Glomerular visceral epithelial cell (primary cell): ENCODE measurements at regions not wholly inside any gene's neighbourhood (a gene's known extent, or its start where the extent isn't known, plus 50 kb on each side); places are given as distances from the start of the nearest gene placed in this dataset.
"Not testable (repeated sequence)": the region's sequence is repeated elsewhere in the genome, so short reads cannot be mapped to it uniquely, and the experiment has no call there.

Experiments used
- DNase-seq: peaks from one replicate; pipeline ENCODE4 v3.0.0-alpha.2; 2016; ENCODE audit errors: extremely low spot score

DNA sequence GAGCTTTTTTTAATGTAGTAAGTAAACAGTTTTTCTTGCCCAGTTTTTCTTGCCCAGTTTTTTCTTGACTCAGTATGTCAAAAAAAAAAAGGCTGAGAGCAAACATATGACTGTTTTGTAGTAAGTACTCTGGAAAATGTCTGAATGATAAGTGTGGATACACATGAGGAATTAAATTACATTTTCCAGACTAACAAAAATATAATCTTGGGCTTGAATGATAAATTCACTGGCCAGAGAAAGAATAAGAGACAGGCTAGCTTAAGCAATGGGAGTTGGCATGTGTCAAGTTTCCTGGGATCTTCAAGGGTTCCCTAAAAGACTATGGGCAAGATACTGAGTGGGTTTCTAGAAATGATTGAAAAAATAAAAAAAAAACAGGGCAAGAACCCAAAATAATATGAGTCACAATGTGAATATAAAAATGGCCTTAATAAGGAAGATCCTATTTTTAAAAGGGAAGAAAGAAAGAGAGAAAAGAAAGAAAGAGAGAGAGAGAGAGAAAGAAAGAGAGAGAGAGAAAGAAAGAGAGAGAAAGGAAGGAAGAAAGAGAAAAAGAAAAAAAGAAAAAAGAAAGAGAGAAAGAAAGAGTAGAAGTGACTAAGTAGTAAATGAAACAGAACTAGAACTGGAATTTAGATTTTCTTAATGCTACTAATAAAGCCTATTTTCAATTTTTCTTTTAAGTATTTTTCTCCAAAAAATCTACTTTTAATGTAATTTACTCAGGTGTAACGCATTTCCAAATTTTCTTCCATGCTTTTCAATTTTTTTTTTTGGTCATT, 60.2 kb downstream of the TFPI2 start:
- DNase-seq = no peak

GRCh38 chr7:93828260-93828659, 62.3 kb downstream of the TFPI2 start:
- DNase-seq = no peak

GRCh38 chr7:93823621-93824020, 66.9 kb downstream of the TFPI2 start:
- DNase-seq = no peak

GRCh38 chr7:93821463-93821862, 69.1 kb downstream of the TFPI2 start:
- DNase-seq = no peak

- no peak for DNase-seq
Observed at GRCh38 chr7:93819699-93820098, 70.9 kb downstream of the TFPI2 start.

GRCh38 chr7:93817526-93817925, 73.0 kb downstream of the TFPI2 start:
- no peak for DNase-seq

DNA sequence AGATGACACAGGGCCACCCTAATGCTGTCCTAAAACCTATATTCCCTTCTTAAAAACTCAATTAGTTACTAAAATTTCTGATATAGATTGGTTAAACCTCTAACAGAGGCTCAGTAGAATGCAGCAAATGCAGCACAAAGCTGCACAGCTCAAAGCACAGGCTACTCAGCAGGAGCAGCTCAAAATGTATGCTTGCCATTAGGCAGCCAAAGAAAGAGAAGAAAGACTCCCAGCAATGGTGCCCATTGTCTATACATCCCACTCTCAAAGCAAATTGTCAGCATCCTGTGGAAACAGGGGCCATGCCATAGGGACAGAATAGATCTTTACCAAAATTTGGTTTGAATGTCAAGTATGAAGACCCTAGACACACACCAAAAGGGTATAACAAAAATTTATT, 73.5 kb downstream of the TFPI2 start:
- no peak for DNase-seq

- DNase-seq = no peak
Observed at GRCh38 chr7:93813514-93813913, 77.0 kb downstream of the TFPI2 start.

DNA sequence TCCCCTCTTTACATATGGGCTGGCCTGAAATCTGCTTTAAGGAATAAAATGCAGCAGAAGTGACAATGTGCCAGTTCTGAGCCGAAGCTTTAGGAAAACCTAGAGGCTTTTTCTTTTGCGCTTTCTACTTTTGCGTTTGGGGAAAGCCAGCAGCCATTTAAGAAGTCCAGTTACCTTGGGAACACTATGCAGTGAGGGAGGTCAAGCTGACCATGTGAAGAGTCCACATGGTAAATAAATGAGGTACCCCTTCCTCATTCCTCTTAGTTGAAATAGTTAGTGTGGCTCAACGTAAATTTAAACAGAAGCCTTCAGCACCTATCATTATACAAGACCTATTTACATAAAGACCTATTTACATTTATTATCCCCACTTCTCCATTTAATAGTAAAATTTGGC, 78.5 kb downstream of the TFPI2 start:
- no peak for DNase-seq

- DNase-seq = no peak
Observed at GRCh38 chr7:93811198-93811597, 79.4 kb downstream of the TFPI2 start.

GRCh38 chr7:93810561-93810960, 80.0 kb downstream of the TFPI2 start:
- DNase-seq = no peak

DNA sequence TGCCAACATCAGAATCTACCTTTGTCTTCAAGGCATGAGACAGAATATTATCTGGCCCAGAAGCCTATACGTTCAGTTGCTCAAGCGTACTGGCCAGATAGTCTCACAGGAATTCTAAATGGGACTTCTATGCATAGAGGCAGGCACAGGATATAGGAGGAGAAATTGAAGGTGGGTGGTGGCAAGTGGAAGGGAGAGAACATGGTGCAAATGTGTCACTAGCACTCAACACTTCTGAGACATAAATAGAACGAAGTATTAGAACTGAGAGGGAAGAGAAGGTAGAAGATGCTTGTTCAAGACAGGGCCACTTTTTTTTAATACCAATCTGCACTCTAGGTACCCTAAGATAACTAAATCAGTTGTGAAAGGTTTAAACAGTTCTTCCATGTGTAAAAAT, 85.8 kb downstream of the TFPI2 start:
- DNase-seq = no peak

DNA sequence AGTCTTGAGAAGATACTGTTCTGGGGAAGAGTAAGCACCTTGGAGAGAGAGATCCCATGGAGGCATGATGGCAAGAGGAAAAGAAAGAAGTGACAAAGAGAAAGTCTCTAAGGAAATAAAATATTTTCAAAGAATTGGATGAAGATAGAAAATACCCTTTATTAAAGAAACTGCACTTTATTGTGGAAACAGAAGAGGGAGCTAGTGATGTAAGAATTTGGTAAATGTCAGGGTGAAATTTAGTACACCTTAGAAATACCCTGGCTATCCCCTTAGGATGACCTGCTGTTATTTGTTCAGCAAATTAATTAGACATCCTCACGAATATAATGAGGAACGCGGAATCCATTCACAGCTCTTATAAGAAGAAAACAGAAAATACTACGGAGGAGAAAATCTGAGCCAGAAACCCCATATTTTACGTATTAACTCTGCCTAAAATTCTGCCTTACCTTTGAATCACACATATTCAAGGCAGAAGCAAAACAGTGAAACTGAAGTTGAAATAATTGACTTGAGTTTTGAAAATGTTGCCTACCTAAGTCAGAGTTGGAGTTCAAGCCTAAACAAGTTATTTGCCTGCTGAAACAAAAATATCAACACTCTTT, 90.7 kb downstream of the TFPI2 start:
- DNase-seq = peak; percentile 20

DNA sequence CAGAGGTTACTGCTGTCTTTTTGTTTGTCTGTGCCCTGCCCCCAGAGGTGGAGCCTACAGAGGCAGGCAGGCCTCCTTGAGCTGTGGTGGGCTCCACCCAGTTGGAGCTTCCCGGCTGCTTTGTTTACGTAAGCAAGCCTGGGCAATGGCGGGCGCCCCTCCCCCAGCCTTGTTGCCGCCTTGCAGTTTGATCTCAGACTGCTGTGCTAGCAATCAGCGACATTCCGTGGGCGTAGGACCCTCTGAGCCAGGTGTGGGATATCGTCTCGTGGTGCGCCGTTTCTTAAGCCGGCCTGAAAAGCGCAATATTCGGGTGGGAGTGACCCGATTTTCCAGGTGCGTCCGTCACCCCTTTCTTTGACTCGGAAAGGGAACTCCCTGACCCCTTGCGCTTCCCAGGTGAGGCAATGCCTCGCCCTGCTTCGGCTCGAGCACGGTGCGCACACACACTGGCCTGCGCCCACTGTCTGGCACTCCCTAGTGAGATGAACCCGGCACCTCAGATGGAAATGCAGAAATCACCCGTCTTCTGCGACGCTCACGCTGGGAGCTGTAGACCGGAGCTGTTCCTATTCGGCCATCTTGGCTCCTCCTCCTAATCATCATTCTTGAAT, 97.4 kb downstream of the TFPI2 start:
- DNase-seq = not testable (repeated sequence)

DNA sequence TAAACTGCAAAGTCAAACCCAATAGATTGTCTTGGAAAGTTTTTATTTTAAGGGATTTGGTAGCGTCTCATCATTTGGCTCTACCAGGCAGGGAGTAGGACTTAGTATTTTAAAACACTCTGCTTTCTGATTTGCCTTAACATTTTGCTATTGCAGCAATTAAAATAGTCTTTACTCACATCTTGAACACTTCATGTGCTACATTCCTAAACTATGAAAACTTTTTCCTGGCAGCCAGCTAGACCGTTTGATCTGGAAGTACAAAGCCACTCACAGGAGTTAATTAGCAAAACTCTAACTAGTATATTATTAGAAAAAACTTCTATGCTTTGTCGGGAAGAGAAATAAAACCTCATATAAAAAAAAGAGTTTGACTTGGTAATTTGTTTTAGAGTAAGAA, 111.4 kb downstream of the TFPI2 start:
- DNase-seq = no peak

GRCh38 chr7:93778384-93778783, 112.2 kb downstream of the TFPI2 start:
- no peak for DNase-seq

GRCh38 chr7:93773446-93773845, 117.1 kb downstream of the TFPI2 start:
- DNase-seq = no peak

GRCh38 chr7:93765475-93765874, 125.1 kb downstream of the TFPI2 start:
- no peak for DNase-seq

DNA sequence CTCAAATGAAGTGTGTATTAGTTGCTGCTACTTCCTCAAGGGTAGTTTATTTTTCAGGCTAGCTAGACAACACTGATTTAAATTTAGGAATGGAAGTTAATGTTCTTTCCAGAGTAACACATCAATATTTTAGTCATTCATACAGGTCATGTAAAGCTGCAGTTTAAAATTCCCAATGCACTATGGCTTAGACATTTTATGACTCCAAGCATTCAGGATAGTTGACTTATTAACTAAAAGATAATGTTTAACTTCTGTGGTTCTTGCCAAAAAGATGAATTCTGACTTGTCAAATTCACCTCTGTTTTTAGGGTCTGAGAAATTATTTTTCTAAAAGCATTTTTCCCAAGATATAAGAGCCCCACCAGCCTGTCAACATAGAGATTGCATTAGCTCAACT, 131.9 kb downstream of the TFPI2 start:
- peak; percentile 33 for DNase-seq

GRCh38 chr7:93757426-93757825, 133.1 kb downstream of the TFPI2 start:
- peak; percentile 15 for DNase-seq

DNA sequence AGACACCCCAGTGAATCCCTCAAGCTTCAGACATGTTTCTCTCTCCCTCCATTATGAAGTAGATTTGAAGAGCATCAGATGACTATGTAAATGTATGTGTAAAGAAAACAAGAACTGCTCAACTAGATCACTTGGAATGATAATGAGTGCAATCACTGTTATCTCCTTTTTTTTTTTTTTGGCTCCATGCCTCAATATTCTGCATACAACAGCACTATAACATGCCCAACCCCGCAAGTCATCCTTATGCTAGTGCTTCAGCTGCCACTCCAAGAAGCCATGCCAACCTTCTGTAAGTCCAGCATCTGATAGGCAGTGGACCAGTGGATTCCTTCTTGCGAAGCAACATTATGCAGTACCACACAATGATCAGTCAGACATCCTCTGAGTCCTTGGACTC, 133.7 kb downstream of the TFPI2 start:
- no peak for DNase-seq

DNA sequence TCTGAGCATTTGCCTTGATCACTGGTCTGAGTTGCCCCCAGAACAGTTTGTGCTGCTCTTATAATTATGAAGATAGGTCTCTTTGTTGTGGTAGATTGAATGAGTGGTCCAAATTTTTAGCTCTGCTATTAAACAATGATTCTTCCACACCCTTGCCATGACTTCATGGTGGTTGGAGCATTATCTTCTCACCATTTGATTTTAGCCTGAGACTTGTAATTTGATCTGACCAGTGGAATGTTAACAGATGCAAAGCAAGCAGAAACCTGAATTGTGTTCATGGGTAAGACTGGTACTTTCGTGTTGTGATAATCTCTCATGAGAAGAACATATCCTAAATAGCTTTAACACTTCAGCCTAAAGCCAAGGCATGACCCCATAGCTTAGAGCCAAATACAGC, 139.1 kb downstream of the TFPI2 start:
- no peak for DNase-seq

- no peak for DNase-seq
Observed at GRCh38 chr7:93750986-93751385, 139.6 kb downstream of the TFPI2 start.
